GM18870 (cell line): ENCODE measurements at regions not wholly inside any gene's neighbourhood (a gene's known extent, or its start where the extent isn't known, plus 50 kb on each side); places are given as distances from the start of the nearest gene placed in this dataset.

ENCODE experiments used
- ATAC-seq: cut with Tn5 transposase; IDR thresholded peaks from one replicate; pipeline ENCODE4 v1.9.1; 2021; ENCODE audit warnings: moderate library complexity; ENCODE audit not compliant: unreplicated experiment

- ATAC-seq = no peak
Measured at GRCh38 chr4:111635646-111636045, 509.6 kb upstream of the FAM241A start.

GRCh38 chr4:111636961-111637585 is 508.2 kb upstream of the FAM241A start:
- peak; percentile 48 for ATAC-seq

DNA sequence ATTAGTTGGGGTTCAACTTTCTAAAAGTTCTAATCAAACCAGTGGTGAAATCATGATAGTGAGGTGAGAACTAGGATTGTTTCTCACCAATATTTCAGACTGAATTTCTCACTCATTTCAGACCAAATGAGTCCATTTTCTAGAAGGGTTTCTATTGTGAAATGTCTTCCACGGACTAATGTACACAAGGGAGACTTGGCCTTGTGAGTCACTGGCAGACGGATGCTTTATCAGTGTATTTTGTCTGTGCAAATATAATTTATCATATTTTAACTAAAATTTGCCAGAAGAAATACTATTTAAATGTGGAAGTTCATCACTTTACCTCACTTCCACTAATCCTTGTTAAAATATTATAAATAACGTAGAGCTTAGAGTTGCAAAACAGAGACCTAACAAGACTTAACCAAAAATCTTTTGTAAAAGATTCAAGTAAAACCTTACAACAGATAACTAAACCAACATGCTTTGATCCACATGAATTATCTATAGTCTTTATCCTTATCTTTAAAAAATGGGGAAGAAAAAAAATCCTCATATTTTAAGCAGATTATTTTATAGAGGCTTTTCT is 506.0 kb upstream of the FAM241A start:
- ATAC-seq = no peak

GRCh38 chr4:111639876-111640275 is 505.4 kb upstream of the FAM241A start:
- ATAC-seq = no peak

DNA sequence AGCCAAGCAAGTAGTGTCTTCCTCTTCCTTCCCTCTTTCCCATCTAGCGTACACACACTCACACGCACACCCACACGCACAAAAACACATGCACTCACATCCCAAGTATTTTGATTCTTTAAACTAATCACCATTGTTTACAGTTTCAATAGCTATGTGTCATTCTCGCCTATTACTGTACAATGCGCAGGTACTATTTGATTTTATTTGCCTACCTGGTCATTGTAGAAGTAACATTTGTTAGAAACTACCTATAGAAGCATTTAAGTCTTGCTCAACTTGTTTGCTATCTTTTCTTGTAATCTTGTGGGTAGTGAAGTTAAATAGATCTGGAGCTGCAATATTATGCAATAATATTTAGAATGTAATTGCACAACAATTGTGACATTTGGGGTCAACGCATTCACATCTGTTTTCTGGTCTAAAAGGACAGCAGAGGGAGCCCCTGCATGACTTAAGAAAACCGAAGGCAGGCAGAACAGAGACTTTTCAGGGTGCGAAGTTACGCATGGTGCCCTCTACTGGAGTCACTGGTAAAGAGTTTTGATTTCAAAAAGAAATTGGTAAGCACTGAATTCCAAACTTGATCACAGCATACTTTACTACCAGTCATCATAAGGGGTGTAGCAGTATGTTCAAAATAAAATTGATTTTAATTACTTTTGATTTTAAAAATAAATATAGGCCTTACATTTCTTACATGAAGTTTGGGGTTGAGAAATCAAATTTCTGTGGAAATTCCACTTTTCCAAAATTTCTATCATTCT is 503.3 kb upstream of the FAM241A start:
- ATAC-seq = peak; percentile 84

DNA sequence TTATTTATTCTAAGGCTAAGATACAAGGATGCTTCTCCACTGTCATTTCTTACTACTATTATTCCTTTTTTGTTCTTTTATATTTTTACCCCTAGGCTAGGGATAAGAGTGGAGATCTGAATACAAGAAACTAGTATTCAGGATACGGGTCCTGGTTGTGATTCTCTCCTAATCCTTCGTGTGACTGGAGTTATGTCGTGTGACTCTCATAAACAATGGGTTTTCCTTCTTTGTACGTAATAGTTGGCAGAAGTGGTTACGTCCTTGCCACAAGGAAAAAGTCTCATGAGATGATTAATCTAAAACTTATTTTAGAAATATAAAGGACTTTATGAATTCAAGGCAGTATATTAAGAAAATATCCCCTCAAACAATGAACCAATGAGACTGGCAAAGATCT is 497.2 kb upstream of the FAM241A start:
- ATAC-seq = no peak

DNA sequence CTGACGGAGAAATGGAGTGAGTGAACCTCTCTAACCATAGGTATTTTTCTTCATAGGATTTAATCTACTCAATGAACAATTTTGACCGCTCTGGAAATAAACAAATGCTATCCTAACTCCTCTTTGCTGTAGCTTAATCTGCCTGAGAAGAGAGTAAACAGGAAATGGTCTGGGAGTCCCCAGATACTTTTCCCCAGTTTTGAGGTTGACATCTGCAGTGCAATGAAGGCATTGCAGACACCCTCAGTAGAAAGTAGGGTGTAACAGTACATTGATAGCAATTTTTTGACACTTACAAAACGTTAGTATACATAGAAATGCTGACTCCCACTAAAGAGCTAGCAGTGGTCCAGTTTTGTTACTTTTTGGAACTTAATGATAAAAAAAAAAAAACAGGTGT is 495.9 kb upstream of the FAM241A start:
- peak; percentile 72 for ATAC-seq

DNA sequence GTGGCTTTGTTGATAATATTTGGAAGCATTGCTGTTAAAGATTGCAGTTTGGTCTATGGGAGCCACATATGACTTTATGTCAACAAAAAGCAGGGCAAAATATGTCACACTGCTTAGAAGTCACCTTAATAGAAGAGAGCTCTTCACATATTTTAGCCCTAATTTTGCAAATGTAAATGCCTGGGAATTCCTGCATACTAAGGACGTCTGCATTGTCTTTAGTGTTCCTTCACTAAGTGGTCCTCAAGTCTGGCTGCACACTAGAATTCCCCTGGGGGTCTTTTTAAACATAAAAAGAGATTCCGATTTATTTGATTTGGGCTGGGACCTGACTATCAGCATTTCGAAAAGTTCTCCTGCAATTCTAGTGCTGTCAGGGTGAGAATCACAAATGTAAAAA is 495.1 kb upstream of the FAM241A start:
- ATAC-seq = no peak

- no peak for ATAC-seq
Measured at GRCh38 chr4:111650674-111651086, 494.6 kb upstream of the FAM241A start.

GRCh38 chr4:111652236-111652635 is 493.0 kb upstream of the FAM241A start:
- ATAC-seq = no peak

- ATAC-seq = no peak
Measured at GRCh38 chr4:111652986-111653385, 492.3 kb upstream of the FAM241A start.

DNA sequence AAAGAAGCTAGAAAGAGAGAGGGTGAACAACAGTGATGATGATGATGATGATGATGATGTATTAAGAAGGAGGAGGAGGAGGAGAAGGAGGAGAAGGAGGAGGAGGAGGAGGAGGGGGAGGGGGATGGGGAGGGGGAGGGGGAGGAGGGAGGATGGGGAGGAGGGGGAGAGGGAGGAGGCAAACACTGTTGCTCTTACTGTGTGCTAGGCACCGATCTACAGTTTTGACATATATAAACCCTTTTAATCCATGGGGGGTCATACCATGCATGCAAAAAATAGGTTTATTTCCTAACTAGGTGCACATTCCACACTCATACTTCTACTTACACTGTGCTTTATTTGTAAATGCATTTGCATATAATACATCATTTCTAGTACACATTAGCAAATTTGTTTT is 482.8 kb upstream of the FAM241A start:
- ATAC-seq = no peak

GRCh38 chr4:111664308-111664945 is 480.8 kb upstream of the FAM241A start:
- no peak for ATAC-seq

- ATAC-seq = no peak
Measured at GRCh38 chr4:111666826-111667360, 478.4 kb upstream of the FAM241A start.

DNA sequence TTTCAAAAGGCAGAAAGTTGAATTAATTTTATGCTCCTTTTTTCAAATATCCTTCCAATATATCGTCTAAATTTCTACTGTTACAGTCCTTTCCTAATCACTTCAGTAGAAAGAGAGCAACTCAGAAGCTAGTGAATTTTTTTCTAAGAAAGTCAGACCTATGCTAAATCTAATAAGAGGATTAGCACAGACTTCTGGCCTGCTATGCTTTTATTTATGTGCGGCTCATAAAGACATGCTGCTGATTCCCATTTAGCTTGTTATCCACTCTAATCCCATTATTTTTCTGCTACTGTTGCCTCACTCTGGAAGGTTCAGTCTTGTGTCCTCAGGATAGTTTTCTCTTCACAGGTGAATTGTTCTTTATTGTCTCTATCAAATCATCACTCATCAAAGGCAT is 473.5 kb upstream of the FAM241A start:
- no peak for ATAC-seq

DNA sequence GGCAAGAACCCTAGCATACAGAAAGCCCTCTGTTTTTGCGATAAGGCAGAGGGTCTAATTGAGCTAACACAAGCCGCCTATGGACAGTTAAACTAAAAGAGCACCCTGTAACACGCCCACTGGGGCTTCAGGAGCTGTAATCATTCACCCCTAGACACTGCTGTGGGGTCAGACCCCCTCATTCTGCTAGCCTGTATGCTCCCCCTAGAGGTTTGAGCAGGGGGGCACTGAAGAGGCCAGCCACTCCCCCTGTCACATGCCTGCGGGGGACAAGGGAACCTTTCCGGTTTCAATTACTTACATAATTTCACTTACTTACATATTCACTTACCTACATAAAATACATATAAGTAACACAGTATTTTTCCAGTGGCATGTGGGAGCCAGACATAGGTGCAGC is 469.5 kb upstream of the FAM241A start:
- no peak for ATAC-seq

GRCh38 chr4:111676533-111676932 is 468.7 kb upstream of the FAM241A start:
- no peak for ATAC-seq

GRCh38 chr4:111678479-111678878 is 466.8 kb upstream of the FAM241A start:
- no peak for ATAC-seq

DNA sequence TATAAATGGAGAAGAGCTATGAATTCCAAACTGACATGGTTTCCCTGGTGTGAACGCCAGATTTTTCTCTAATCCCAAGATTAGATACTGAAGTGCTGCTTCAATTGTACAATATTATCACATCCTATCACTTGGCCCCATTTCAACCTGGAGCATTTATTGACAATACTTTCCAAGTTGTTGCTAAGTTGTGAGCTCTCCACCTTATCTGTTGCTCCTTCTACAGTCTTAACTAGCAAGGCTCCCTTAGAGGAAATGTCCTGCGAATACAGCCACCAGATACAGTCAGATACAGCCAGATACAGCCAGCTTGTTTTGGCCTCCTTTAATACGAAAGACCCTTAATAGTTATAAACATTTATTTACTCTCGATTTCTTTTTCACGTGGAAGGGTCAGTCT is 466.3 kb upstream of the FAM241A start:
- ATAC-seq = no peak

- no peak for ATAC-seq
Measured at GRCh38 chr4:111681270-111681669, 464.0 kb upstream of the FAM241A start.

GRCh38 chr4:111681751-111682150 is 463.5 kb upstream of the FAM241A start:
- ATAC-seq = no peak

DNA sequence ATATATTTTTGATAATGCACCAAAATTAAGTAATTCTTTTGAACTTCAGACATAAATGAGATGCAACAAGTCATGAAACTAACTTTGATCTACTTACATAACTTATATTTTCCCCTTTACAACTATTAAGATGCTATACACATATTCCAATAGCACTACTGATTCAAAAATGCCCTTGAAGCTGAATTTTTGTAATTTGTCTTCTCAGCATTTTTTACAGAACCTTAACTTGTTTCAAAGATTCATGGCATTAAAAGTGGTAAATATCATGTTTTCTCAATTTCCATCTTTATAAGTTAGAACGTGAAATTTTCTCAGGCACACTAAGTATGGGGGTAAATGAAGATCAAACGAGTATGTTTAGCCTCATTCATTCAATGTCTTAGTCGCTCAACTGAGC is 460.0 kb upstream of the FAM241A start:
- no peak for ATAC-seq
